H1 (cell line): ENCODE measurements at regions not wholly inside any gene's neighbourhood (a gene's known extent, or its start where the extent isn't known, plus 50 kb on each side); places are given as distances from the start of the nearest gene placed in this dataset.

ENCODE experiments used
- BACH1 ChIP-seq: IDR thresholded peaks from 2 replicates; pipeline ENCODE4 v1.6.1; 2012; ENCODE audit warnings: low read length, improper control_type of control experiment
- BCL11A ChIP-seq, 2 experiments: IDR thresholded peaks; one replicate each; pipeline ENCODE4 v1.6.1; 2011; ENCODE audit warnings: low read depth in 2 of 2, low read length in 2 of 2, mild to moderate bottlenecking in 2 of 2
- CREB1 ChIP-seq: IDR thresholded peaks from 2 replicates; pipeline ENCODE4 v1.6.1; 2012; ENCODE audit warnings: inconsistent platforms
- JUN ChIP-seq: IDR thresholded peaks from 2 replicates; pipeline ENCODE4 v1.6.1; 2011; ENCODE audit warnings: low read depth, mild to moderate bottlenecking, improper control_type of control experiment, low read length
- JUND ChIP-seq: IDR thresholded peaks from 2 replicates; pipeline ENCODE4 v1.6.1; 2011; ENCODE audit warnings: mild to moderate bottlenecking, improper control_type of control experiment, low read length
- SP1 ChIP-seq: IDR thresholded peaks from 2 replicates; pipeline ENCODE4 v1.6.1; 2011; ENCODE audit warnings: low read depth, low read length
- TF ChIP-seq, protein P1 (sequence below): fragments of 300-600 bp; sonication (generic); IDR thresholded peaks from 2 replicates; pipeline ENCODE4 v1.7.1; 2012; ENCODE audit warnings: low read length, moderate library complexity, mild to moderate bottlenecking, inconsistent platforms; ENCODE audit not compliant: insufficient replicate concordance

- TF ChIP-seq, protein P1, sequence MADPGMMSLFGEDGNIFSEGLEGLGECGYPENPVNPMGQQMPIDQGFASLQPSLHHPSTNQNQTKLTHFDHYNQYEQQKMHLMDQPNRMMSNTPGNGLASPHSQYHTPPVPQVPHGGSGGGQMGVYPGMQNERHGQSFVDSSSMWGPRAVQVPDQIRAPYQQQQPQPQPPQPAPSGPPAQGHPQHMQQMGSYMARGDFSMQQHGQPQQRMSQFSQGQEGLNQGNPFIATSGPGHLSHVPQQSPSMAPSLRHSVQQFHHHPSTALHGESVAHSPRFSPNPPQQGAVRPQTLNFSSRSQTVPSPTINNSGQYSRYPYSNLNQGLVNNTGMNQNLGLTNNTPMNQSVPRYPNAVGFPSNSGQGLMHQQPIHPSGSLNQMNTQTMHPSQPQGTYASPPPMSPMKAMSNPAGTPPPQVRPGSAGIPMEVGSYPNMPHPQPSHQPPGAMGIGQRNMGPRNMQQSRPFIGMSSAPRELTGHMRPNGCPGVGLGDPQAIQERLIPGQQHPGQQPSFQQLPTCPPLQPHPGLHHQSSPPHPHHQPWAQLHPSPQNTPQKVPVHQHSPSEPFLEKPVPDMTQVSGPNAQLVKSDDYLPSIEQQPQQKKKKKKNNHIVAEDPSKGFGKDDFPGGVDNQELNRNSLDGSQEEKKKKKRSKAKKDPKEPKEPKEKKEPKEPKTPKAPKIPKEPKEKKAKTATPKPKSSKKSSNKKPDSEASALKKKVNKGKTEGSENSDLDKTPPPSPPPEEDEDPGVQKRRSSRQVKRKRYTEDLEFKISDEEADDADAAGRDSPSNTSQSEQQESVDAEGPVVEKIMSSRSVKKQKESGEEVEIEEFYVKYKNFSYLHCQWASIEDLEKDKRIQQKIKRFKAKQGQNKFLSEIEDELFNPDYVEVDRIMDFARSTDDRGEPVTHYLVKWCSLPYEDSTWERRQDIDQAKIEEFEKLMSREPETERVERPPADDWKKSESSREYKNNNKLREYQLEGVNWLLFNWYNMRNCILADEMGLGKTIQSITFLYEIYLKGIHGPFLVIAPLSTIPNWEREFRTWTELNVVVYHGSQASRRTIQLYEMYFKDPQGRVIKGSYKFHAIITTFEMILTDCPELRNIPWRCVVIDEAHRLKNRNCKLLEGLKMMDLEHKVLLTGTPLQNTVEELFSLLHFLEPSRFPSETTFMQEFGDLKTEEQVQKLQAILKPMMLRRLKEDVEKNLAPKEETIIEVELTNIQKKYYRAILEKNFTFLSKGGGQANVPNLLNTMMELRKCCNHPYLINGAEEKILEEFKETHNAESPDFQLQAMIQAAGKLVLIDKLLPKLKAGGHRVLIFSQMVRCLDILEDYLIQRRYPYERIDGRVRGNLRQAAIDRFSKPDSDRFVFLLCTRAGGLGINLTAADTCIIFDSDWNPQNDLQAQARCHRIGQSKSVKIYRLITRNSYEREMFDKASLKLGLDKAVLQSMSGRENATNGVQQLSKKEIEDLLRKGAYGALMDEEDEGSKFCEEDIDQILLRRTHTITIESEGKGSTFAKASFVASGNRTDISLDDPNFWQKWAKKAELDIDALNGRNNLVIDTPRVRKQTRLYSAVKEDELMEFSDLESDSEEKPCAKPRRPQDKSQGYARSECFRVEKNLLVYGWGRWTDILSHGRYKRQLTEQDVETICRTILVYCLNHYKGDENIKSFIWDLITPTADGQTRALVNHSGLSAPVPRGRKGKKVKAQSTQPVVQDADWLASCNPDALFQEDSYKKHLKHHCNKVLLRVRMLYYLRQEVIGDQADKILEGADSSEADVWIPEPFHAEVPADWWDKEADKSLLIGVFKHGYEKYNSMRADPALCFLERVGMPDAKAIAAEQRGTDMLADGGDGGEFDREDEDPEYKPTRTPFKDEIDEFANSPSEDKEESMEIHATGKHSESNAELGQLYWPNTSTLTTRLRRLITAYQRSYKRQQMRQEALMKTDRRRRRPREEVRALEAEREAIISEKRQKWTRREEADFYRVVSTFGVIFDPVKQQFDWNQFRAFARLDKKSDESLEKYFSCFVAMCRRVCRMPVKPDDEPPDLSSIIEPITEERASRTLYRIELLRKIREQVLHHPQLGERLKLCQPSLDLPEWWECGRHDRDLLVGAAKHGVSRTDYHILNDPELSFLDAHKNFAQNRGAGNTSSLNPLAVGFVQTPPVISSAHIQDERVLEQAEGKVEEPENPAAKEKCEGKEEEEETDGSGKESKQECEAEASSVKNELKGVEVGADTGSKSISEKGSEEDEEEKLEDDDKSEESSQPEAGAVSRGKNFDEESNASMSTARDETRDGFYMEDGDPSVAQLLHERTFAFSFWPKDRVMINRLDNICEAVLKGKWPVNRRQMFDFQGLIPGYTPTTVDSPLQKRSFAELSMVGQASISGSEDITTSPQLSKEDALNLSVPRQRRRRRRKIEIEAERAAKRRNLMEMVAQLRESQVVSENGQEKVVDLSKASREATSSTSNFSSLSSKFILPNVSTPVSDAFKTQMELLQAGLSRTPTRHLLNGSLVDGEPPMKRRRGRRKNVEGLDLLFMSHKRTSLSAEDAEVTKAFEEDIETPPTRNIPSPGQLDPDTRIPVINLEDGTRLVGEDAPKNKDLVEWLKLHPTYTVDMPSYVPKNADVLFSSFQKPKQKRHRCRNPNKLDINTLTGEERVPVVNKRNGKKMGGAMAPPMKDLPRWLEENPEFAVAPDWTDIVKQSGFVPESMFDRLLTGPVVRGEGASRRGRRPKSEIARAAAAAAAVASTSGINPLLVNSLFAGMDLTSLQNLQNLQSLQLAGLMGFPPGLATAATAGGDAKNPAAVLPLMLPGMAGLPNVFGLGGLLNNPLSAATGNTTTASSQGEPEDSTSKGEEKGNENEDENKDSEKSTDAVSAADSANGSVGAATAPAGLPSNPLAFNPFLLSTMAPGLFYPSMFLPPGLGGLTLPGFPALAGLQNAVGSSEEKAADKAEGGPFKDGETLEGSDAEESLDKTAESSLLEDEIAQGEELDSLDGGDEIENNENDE, result no peak
- TF ChIP-seq CREB1 (no peak), BACH1 (no peak), BCL11A (IDR thresholded peaks at IDR 0.05; ENCODE audit: low read depth in 2 of 2, low read length in 2 of 2) (no peak), JUN (no peak), JUND (no peak), SP1 (no peak)
Observed at GRCh38 chr13:84645196-84646012, 763.1 kb upstream of the SLITRK1 start (continued).
